SK-N-SH (cell line): ENCODE measurements at regions not wholly inside any gene's neighbourhood (a gene's known extent, or its start where the extent isn't known, plus 50 kb on each side); places are given as distances from the start of the nearest gene placed in this dataset.

Source experiments
- CTCF ChIA-PET: fragments of 300-600, 350-600 bp; formaldehyde crosslinking; extraction: SDS; loops from one replicate; lab custom pipeline; 2021; lab: Yijun Ruan, JAX
- POLR2A ChIA-PET: fragments of 350-600 bp; sonication (Branson Sonifier 250); formaldehyde crosslinking; extraction: SDS; loops from one replicate; lab custom pipeline; 2020; ENCODE audit warnings: antibody characterized with exemption, inconsistent platforms; lab: Yijun Ruan, JAX
- DNase-seq: peaks from one replicate; pipeline ENCODE4 v3.0.0; 2012
- H2AFZ ChIP-seq: fragments of 200-600 bp; sonication (generic); 2 replicates; pipeline ENCODE4 v1.8.1; 2016; ENCODE audit warnings: antibody characterized with exemption, mild to moderate bottlenecking, low read depth
- H3F3A ChIP-seq: fragments of 200-600 bp; sonication (generic); replicated peaks from 2 replicates; pipeline ENCODE3; 2016; ENCODE audit warnings: antibody characterized with exemption, mild to moderate bottlenecking; ENCODE audit not compliant: insufficient read depth
- H3K27ac ChIP-seq, 2 experiments: fragments of 200-500 bp in 1 of 2; fragments of 200-600 bp in 1 of 2; sonication (Bioruptor generic) in 1 of 2; sonication (generic), shearing (Covaris generic) in 1 of 2; 2 replicates each; pipeline versions ENCODE4 v1.5.1 to v1.6.1; 2014 to 2016; ENCODE audit warnings: low read depth in 2 of 2, inconsistent platforms in 1 of 2, low read length in 1 of 2, mild to moderate bottlenecking in 1 of 2, mixed read lengths in 1 of 2
- H3K27me3 ChIP-seq: fragments of 200-600 bp; sonication (generic), shearing (Covaris generic); 2 replicates; pipeline ENCODE4 v1.6.1; 2016; ENCODE audit warnings: mixed run types; ENCODE audit not compliant: insufficient read depth
- H3K36me3 ChIP-seq, 2 experiments: fragments of 200-500 bp in 1 of 2; fragments of 200-600 bp in 1 of 2; sonication (Bioruptor generic) in 1 of 2; sonication (generic) in 1 of 2; replicated peaks in 1 of 2; 2 replicates each; pipeline versions ENCODE3 to v1.5.1; 2014 to 2016; ENCODE audit warnings: low read length in 1 of 2, mild to moderate bottlenecking in 1 of 2; ENCODE audit not compliant: insufficient read depth in 2 of 2, control insufficient read depth in 1 of 2
- H3K4me1 ChIP-seq, 2 experiments: fragments of 200-500 bp in 1 of 2; fragments of 200-600 bp in 1 of 2; sonication (Bioruptor generic) in 1 of 2; sonication (generic), shearing (Covaris generic) in 1 of 2; 2 replicates each; pipeline versions ENCODE4 v1.5.1 to v1.6.1; 2014 to 2016; ENCODE audit warnings: low read depth in 1 of 2, low read length in 1 of 2, mixed run types in 1 of 2; ENCODE audit not compliant: insufficient read depth in 2 of 2, control insufficient read depth in 1 of 2
- H3K4me2 ChIP-seq: fragments of 200-600 bp; sonication (generic), shearing (Covaris generic); 2 replicates; pipeline ENCODE4 v1.6.1; 2017; ENCODE audit warnings: mixed run types
- H3K4me3 ChIP-seq, 2 experiments: fragments of 200-500 bp in 1 of 2; fragments of 200-600 bp in 1 of 2; sonication (Bioruptor generic) in 1 of 2; sonication (generic), shearing (Covaris generic) in 1 of 2; 2 replicates each; pipeline versions ENCODE4 v1.5.1 to v1.8.1; 2014 to 2016; ENCODE audit warnings: low read depth in 2 of 2, inconsistent platforms in 1 of 2, low read length in 1 of 2, mild to moderate bottlenecking in 1 of 2, mixed read lengths in 1 of 2, moderate library complexity in 1 of 2
- H3K79me2 ChIP-seq: fragments of 200-600 bp; sonication (generic); 2 replicates; pipeline ENCODE4 v1.8.1; 2017; ENCODE audit warnings: mild to moderate bottlenecking; ENCODE audit not compliant: insufficient read depth
- H3K9ac ChIP-seq: fragments of 200-600 bp; sonication (generic); 2 replicates; pipeline ENCODE4 v1.6.1; 2017; ENCODE audit warnings: mixed run types
- H3K9me2 ChIP-seq: fragments of 200-600 bp; sonication (generic); 2 replicates; pipeline ENCODE4 v1.6.1; 2017; ENCODE audit warnings: mixed run types
- H3K9me3 ChIP-seq: fragments of 200-600 bp; sonication (generic); 2 replicates; pipeline ENCODE4 v1.6.1; 2017; ENCODE audit warnings: mixed run types, mild to moderate bottlenecking, moderate library complexity
- H4K20me1 ChIP-seq: fragments of 200-600 bp; sonication (generic); 2 replicates; pipeline ENCODE4 v1.6.1; 2017; ENCODE audit warnings: mild to moderate bottlenecking, mixed run types; ENCODE audit not compliant: insufficient read depth
- CHD2 ChIP-seq: fragments of 150-350 bp; IDR thresholded peaks from 2 replicates; pipeline ENCODE4 v1.6.1; 2018; ENCODE audit warnings: low read length; ENCODE audit not compliant: partially characterized antibody
- CTCF ChIP-seq: fragments of 200-600 bp; sonication (generic); IDR thresholded peaks from 2 replicates; pipeline ENCODE4 v1.6.1; 2017; ENCODE audit warnings: antibody characterized with exemption, mild to moderate bottlenecking, moderate library complexity
- ELF1 ChIP-seq: IDR thresholded peaks from 2 replicates; pipeline ENCODE4 v1.4.0; 2012
- EP300 ChIP-seq, 2 experiments: IDR thresholded peaks; 2 replicates each; pipeline versions ENCODE4 v1.4.0 to v1.6.1; 2012; ENCODE audit warnings: borderline replicate concordance in 1 of 2, low read depth in 1 of 2, low read length in 1 of 2
- EZH2phosphoT487 ChIP-seq: fragments of 200-600 bp; sonication (generic); IDR thresholded peaks from 2 replicates; pipeline ENCODE4 v1.6.1; 2017; ENCODE audit warnings: low read depth, mixed run types, mild to moderate bottlenecking, antibody characterized with exemption, moderate library complexity, borderline replicate concordance
- FOSL2 ChIP-seq: IDR thresholded peaks from 2 replicates; pipeline ENCODE4 v1.4.0; 2012; ENCODE audit warnings: low read depth, mild to moderate bottlenecking, moderate library complexity, borderline replicate concordance
- FOXJ3 ChIP-seq: sonication (generic); formaldehyde crosslinking; IDR thresholded peaks from 2 replicates; pipeline ENCODE4 v1.5.1; 2020; ENCODE audit warnings: mild to moderate bottlenecking, missing genetic modification reagents
- GABPA ChIP-seq: IDR thresholded peaks from 2 replicates; pipeline ENCODE4 v1.4.0; 2012; ENCODE audit warnings: low read depth, mild to moderate bottlenecking
- MEF2A ChIP-seq: IDR thresholded peaks from 2 replicates; pipeline ENCODE4 v1.4.0; 2012; ENCODE audit warnings: low read depth, borderline replicate concordance
- NRF1 ChIP-seq: IDR thresholded peaks from 2 replicates; pipeline ENCODE4 v1.6.1; 2012; ENCODE audit warnings: low read depth, mild to moderate bottlenecking, low read length
- POLR2AphosphoS5 ChIP-seq: IDR thresholded peaks from 2 replicates; pipeline ENCODE4 v1.6.1; 2012; ENCODE audit warnings: low read depth, low read length
- RCOR1 ChIP-seq: fragments of 150-350 bp; IDR thresholded peaks from 2 replicates; pipeline ENCODE4 v1.6.1; 2017; ENCODE audit warnings: antibody characterized with exemption, low read length
- REST ChIP-seq: IDR thresholded peaks from 2 replicates; pipeline ENCODE4 v1.6.1; 2012; ENCODE audit warnings: mild to moderate bottlenecking, low read depth, low read length, moderate library complexity
- RFX5 ChIP-seq: IDR thresholded peaks from 2 replicates; pipeline ENCODE4 v1.6.1; 2012; ENCODE audit warnings: mild to moderate bottlenecking, improper control_type of control experiment, low read length
- SIN3A ChIP-seq: IDR thresholded peaks from 2 replicates; pipeline ENCODE4 v1.6.1; 2012; ENCODE audit warnings: low read depth, mild to moderate bottlenecking, low read length, moderate library complexity, borderline replicate concordance
- TAF1 ChIP-seq: IDR thresholded peaks from 2 replicates; pipeline ENCODE4 v1.6.1; 2012; ENCODE audit warnings: low read depth, mild to moderate bottlenecking, low read length, moderate library complexity, borderline replicate concordance
- TEAD4 ChIP-seq: IDR thresholded peaks from 2 replicates; pipeline ENCODE4 v1.4.0; 2012; ENCODE audit warnings: mild to moderate bottlenecking, borderline replicate concordance; ENCODE audit not compliant: insufficient read depth
- USF1 ChIP-seq: IDR thresholded peaks from 2 replicates; pipeline ENCODE4 v1.4.0; 2012; ENCODE audit warnings: low read depth, borderline replicate concordance
- YY1 ChIP-seq: IDR thresholded peaks from 2 replicates; pipeline ENCODE4 v1.4.0; 2012; ENCODE audit warnings: low read depth, mild to moderate bottlenecking
- WGBS: methylation state at CpG from one replicate; pipeline ENCODE4 v1.1.6; 2017; ENCODE audit warnings: low lambda C conversion rate; 5-methylcytosine and 5-hydroxymethylcytosine counted together

- TF ChIP-seq CTCF, result no peak
- no peak for TF ChIP-seq MEF2A
- TF ChIP-seq TAF1, result no peak
- no peak for TF ChIP-seq EP300 (IDR thresholded peaks at IDR 0.05; ENCODE audit: borderline replicate concordance in 1 of 2, low read depth in 1 of 2, low read length in 1 of 2)
- no peak for TF ChIP-seq POLR2AphosphoS5
- TF ChIP-seq NRF1, result no peak
- TF ChIP-seq YY1, result no peak
- no peak for TF ChIP-seq EZH2phosphoT487
- no peak for TF ChIP-seq ELF1
Measured at GRCh38 chr9:27799326-27799725, 226.0 kb upstream of the C9orf72 start (continued).

- Histone ChIP-seq H2AFZ (no peak overlapping the region), H4K20me1 (no peaks in the 10 kb centered on the region), H3K27ac (no peak overlapping the region), H3K9ac (no peak overlapping the region), H3K4me2 (no peak overlapping the region), H3K27me3 (no peaks in the 10 kb centered on the region), H3K9me3 (no peaks in the 10 kb centered on the region), H3K4me1 (no peaks in the 10 kb centered on the region), H3F3A (no peaks in the 10 kb centered on the region), H3K9me2 (no peaks in the 10 kb centered on the region), H3K36me3 (no peaks in the 10 kb centered on the region), H3K4me3 (no peak overlapping the region), H3K79me2 (no peaks in the 10 kb centered on the region)
- POLR2A ChIA-PET, result no interaction called here
- TF ChIP-seq REST, result no peak
- no peak for TF ChIP-seq GABPA
- TF ChIP-seq FOSL2, result no peak
- no peak for TF ChIP-seq CHD2
- no peak for TF ChIP-seq RFX5
- TF ChIP-seq SIN3A, result no peak
- no peak for TF ChIP-seq TEAD4
- TF ChIP-seq CTCF, result no peak
- no peak for TF ChIP-seq FOXJ3 (CRISPR knock-in tag)
- no peak for TF ChIP-seq USF1
- TF ChIP-seq TAF1, result no peak
- TF ChIP-seq POLR2AphosphoS5, result no peak
- no peak for TF ChIP-seq RCOR1
- TF ChIP-seq EP300 (IDR thresholded peaks at IDR 0.05; ENCODE audit: borderline replicate concordance in 1 of 2, low read depth in 1 of 2, low read length in 1 of 2), result no peak
- 12% methylated on average over 1 of the region's 1 CpG for whole genome bisulfite sequencing
- CTCF ChIA-PET, result interaction anchor here (0.6 to 1.2 kb wide), 3 partner anchors 11 to 937 kb away, joined by 3 to 4 read pairs (median 4); no protein-coding TSS in a partner anchor
- no peak for DNase-seq
Measured at GRCh38 chr9:27800159-27800558, 226.9 kb upstream of the C9orf72 start.
